Endothelial cell of hepatic sinusoid (primary cell): ENCODE measurements at regions not wholly inside any gene's neighbourhood (a gene's known extent, or its start where the extent isn't known, plus 50 kb on each side); places are given as distances from the start of the nearest gene placed in this dataset.

ENCODE experiments used
- in situ Hi-C: cut with HindIII; loops from 2 replicates; pipeline ENCODE4 v1.10.0; 2017; ENCODE audit warnings: low sequenced_read_pairs

DNA sequence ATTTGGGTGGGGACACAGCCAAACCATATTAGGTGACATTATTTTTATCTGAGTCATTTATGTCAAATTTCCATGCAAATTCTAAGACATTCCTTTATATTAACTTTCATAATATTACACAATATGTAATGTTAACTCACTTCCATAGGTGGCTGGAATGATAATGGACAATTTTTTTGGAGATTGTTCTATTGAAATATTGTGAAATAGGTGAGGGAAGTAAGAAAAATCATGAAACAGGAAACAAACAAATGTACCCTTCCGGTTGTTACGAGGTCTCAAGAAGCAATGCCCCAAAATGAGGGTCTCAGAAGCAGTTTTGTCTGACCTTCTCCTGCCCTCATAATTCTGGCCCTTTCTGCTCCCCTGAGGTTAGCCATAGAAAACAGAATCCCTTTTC lies 306.5 kb downstream of the HDGFL1 start:
- in situ Hi-C loops = loop anchor here (5.0 kb wide), 1 partner anchor 64 kb away; no protein-coding TSS in a partner anchor

DNA sequence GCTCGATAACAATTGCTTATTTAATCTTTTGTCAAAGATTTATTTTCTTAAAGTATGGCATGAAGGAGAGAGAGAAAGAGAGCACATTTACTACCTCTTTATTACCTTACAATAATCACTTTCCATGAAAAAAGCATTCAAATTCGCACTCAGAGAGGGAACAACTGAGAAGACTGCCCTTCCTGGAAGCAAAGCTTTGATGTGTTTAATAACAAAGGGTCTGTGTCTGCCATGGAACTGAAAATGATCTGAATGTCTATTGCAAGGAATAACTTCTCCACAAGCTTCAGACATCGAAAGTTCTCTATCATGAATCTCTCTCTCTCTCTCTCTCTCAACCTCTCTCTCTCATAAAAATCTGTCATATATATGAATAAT lies 308.9 kb downstream of the HDGFL1 start:
- in situ Hi-C loops = loop anchor here (5.0 kb wide), 1 partner anchor 66 kb away; no protein-coding TSS in a partner anchor

DNA sequence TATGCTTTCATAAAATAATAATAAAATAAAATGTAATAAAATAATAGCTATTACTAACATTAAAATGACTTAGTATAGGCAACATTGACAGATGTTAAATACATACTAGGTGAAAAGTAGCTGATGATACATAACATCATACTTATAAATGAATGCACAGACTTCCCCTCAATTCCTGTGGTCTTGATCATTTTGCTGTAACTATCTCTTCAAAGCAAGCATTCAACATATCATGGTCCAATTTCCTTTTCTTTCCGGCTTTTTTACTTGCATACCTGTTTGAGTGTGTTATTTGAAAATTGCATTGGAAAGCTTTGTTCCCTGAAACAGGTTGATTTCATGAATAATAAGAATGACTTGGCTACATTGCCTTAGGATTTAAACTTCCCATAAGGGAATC lies 309.3 kb downstream of the HDGFL1 start:
- in situ Hi-C loops = loop anchor here (5.0 kb wide), 1 partner anchor 66 kb away; no protein-coding TSS in a partner anchor

DNA sequence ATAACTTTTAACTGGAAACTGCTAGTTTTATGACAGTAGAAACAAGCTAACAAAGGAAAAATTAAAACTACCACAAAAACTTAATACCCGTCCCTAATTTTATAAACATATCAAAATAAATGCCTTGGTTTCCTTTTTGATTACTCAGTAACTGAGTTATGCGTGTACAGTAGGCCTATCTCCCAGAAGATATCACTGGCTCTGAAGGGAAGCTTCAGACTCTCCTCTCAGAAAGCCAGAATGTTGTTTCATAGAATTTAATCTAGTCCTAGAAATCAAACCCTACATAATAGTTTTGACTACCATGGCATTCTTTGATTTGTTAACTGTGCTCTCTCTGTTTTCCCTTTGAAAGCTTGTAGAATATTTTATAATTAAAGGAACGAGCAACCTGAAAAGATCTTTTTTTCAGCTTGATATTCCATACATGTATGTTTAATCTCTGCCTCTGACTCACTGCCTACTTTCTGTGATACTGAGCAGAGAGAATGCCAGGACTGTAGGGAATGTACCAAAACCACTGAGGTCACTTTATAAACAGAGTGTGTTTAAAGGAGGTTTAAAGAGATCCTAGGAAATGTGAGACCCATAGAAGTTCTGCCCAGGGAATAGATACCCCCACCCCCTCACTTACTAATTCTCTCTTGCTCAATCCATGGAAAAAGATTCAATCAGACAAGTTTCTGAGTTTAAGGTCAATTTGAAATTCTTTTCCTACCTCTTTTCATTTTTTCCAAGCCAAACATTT lies 311.5 kb downstream of the HDGFL1 start:
- in situ Hi-C loops = no loop called here

DNA sequence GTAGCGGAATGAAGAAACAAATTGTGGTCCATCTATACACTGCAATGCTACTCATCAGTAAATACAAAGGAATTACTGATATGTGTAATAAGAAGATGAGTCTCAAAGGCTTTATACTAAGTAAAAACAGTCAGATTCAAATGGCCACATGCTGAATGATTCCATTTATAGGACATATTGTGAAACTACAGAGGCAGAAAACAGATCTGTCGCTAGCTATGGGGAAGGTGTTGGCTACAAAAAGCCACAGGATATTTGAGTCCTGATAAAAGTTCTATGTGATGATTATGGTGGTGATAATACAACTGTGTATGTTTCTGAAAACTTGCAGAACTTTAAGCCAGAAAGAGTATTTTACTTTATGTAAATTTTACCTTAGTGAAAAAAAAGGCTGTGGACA lies 313.2 kb downstream of the HDGFL1 start:
- in situ Hi-C loops = no loop called here

DNA sequence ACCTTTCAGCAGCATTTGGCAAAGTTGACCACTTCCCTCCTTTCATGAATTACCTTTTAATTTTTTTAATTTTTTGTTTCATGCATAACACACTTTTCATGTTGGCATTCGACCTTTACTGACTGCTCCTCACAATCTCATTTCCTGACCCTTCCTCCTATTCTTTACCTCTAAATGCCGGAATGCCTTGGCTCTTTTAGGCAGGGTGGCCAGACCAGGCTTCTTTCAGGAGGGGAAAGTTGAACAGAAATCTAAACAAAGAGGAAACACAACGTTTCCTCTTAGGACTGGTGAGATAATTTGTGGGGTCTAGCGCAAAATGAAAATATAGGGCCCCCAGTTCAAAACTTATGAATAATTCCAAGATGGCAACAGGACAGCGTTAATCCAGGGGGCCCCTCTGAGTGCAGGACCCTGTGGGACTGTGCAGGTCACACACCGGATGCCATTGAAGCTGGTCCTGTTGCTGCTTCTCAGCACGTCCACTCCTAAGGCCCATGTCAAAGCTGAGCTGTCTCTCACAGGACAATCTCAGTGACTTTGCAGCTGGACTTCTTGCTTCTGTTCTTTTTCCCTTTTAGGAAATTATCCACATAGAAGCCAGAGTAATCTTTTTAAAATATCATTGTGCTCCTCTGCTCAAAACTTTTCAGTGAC lies 313.8 kb downstream of the HDGFL1 start:
- in situ Hi-C loops = no loop called here

DNA sequence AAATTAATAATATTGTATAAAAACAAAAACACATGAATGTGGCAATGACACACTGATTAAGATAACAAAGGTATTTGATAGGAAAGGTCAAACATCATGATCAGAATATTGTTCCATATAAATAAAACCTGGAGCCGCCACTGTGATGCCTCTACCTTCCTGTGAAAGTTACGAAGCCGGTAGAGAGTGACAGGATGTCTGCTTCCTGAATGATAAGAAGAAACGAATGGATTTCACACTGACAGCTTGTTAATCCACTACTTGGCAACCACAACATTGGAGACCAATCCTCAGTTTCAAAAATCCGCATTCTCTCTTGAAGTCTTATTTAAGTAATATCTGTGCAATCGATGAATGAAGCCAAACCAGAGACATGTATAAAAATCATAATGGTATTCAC lies 315.1 kb downstream of the HDGFL1 start:
- in situ Hi-C loops = no loop called here

DNA sequence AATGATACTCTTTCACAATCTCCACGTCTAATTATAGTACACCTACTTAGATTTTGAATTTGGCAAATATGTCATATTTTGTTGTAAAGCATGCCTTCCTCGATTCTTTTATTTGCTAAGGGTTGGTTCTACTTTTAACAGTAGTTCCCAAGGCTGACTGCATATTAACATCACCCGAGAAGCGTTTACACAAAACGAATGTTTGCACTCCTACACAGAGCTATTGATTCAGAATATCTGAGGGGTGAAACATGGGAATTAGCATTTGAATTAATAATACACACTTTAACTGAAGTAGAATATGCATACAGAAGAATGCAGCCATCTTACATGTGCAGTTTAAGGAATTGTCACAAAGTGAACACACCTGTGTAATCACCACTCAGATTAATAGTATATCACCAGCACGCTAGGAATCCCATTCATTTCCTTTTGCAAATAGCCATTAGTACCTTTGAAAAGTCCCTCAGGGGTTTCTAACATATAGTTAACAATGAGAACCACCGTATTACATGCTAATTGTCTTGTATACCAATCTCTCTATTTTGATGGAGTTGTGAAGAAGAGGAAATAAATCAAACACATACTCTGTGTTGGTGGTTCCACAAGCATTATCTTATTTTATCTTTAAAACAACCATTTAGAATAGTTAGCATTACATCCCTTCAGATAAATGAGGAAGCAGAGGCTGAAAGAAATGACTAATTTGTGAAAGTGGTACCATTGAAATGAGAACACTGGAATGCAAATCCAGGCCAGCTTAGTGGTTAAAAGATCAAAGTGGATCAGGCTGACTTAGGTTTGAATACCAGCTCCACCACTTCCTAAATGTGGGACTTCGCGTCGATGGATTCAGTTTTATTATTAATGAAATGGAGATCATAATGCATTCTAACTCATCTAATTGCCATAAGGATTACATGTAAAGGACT lies 317.6 kb downstream of the HDGFL1 start:
- in situ Hi-C loops = no loop called here

DNA sequence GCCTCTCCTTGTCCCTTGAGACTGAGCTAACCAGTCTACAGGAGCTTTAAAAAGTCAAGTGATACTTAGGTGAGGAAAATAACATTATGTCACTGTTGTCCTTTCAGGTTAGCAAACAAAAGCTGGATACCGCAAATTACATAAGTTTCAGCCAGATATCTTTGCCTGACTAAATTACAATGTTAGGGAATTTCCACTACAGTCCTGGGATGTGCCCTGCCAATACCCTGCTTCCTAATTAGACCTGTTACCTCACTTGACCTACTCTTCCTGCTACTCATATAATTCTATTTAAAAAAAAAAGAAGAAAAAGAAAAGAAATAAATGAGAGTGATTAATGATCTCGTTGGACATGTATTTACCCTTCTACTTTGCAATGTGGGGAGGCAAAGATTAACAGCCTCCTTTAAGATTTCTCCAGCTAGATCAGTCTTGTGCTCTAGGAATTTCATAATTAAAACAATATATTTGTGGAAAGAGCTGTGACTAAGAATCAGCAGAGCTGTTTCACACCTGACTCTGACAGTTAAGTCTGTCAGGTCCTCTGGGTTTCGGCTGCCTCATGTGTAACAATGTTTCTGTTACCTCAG lies 318.9 kb downstream of the HDGFL1 start:
- in situ Hi-C loops = no loop called here

DNA sequence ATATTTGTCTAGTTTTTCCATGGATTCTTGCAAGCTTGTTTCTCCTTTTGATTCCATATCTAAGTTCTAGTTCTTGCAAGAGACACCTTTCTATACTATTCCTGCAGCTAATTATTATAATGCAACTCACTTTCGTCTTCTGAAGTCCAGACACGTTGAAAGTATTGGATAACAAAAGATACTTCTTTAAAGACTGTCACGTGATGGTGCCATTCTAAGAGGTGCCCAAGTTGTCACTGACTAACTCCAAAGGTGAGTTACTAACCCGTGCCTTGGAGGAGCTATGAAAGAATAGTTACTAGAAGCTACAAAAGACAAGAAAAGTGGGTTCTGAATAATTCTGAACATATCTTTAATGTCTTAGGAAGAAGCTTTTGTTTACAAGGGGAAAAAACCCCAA lies 322.6 kb downstream of the HDGFL1 start:
- in situ Hi-C loops = no loop called here

DNA sequence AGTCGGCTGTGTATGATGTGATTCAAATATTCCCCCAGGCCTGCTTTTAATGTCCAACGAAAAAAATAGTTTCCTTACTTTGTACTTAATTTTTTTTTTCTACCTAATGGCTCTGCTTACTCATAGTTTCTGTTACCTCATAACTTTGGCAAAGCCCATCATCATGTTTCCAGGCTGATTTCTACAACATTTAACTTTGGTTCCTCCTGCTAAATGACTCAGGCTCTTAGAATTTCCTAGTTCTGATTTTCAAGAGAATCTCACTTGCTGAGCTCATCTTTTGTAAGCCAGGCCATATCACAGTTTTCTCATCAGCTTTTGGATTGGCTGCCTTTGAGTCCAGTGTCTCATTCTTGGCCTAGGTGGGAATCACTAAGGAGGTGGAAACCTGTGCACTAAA lies 323.1 kb downstream of the HDGFL1 start:
- in situ Hi-C loops = no loop called here

DNA sequence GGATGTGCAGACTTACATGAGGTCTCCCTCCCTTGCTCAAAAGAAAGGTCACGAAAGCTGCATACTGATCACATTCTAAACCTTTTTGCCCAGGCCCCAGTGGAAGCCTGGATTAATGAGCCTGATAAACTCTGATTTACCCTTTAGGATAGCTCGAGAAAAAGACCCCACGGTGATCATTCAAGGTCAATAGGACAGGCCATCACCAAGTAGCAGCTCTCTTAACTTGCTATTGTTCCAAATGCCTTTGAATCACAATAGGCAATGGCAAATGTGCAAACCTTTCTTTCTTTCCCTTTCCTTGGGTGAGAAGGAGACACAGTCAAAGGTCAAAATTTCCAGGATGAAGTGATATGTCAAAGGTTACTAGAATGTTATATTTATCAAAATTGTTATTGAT lies 327.3 kb downstream of the HDGFL1 start:
- in situ Hi-C loops = no loop called here

DNA sequence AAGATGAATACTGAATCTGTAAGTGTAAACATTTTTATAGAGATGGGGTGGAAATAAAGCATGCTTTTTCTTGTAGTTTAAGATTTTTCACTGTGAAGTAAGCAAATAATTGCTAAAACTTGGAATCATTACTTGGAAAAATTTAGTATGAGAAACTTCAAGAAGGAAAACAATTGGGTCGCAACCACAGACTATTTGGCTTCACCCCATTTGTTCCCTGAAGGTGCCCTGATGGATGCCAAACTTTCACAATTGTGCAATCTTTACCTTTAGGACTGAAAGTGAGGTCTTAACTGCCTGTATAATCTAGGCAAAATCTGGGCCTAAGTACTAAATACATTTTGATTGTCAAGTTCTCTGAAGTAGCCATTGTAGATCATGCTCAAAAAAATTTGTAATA lies 330.1 kb downstream of the HDGFL1 start:
- in situ Hi-C loops = no loop called here

DNA sequence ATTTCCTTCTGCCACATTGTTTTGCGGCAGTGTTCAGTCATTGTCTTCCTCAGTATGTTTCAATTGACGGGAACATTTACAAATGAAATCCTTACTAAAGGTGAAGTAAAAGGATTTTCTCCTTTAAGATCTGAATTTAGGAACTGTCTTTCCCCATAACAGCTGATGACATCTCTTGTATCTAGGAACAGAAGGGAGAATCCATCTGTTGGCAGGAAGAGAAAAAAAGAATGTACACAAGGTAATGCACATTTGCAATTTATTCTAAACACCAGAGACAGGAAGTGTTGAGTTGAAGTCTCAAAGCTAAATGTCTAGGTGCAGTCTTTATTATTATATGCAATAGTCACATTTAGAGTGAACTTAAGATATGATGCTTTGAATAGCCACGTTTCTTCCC lies 334.5 kb downstream of the HDGFL1 start:
- in situ Hi-C loops = no loop called here

DNA sequence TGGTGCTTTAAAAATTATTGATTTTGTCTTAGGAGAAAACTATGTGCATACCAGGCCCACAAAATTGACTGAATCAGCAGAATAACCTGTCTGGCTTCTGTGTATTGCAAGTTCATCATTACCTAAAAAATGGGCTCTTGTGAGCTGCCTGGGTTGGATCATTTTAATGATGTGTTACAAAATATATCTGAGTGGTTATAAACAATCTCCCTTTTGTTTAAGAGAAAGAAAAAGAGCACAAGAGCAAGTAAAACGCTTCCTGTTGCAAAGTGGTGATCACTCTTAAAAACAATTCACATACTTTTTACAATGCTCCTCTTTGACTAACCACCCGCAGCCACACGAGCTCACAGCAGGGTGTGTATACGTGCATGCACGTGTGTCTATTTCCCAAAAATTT lies 335.1 kb downstream of the HDGFL1 start:
- in situ Hi-C loops = no loop called here

DNA sequence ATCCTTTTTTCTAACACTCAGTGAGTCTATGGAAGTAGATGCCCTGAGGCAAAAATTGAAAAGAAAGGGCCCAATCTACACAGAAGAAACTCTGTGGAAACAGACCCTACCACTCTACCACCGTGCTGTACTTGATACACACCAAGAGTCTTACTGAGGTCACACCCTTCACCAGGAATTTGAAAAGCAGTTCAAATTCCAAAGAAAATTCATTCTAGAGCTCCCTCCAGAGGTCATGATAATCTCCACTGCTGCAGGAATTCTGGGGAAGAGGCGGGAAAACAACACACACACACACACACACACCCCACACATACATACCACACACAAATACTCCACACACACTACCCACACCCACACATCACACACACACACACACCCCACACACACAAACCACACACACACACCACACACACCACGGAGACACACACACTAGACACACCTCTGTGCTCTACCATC lies 336.8 kb downstream of the HDGFL1 start:
- in situ Hi-C loops = no loop called here

DNA sequence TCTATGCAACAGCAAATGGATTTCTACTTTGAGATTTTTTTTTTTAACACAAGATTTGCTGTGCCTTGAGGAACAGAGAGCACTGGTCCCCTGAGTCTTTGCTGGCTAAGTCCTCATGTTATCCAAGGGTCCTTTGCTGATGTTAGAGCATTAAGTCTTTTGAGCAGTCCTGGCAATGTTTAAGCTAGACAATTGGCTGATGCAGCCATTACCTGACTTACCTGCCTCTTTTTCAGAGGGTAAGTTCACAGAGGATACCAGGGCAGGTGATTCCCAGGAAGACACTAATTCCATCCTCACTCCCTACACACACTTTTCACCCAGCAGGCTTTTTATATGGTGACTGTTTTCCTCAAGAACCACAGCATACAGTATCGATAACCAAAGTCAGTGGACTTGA lies 337.7 kb downstream of the HDGFL1 start:
- in situ Hi-C loops = no loop called here

DNA sequence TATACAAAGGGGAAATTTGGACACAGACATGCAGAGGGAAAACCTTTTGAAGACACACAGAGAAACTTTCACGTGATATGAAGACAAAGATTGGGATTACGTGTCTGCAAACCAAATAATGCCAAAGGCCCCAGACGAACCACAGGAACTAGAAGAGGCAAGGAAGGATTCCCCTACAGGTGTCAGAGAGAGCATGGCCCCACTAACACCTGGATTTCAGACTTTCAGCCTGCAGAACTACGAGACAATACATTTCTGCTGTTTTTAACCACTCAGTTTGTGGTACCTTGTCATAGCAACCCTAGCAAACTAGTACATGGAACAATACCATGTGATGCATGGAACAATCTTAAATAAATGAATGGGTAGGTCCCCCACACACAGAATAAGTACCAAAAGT lies 341.0 kb downstream of the HDGFL1 start:
- in situ Hi-C loops = no loop called here

DNA sequence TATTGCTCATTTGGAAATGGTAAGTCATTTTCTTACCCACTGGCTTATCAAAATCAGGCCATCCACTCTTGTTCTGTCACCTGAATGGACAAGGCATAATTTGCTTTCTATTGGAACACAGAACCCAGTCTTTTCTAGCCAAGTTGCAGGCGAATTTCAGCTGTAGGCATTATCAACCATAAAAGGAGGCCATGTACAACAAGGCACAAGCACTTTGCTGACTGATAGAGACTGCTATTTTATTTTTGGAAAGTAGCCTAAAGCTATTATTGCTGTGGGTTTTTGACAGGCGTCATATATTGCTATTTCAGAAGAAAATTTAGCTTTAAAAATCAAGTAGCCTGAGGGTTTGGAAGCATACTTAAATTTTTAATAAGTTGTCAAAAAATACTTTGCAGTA lies 344.2 kb downstream of the HDGFL1 start:
- in situ Hi-C loops = no loop called here

DNA sequence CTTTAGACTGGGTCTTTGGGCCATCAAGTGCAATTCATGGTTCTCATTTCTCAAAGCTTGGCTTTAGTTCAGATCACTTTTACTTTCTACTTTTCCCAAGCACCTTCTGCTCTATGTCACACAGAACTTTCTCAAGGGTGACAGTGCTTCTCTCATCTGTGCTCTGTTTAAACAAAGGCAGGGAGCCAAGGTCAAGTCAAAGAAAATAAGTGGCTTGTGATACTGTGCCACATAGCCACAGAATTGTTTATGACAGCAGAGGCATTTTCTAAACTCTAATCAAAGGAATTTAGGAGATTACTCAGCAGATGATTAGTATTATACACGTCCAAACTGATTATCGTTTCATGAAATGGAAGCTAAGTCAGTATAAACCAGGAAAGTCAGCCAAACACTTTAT lies 348.0 kb downstream of the HDGFL1 start:
- in situ Hi-C loops = no loop called here

DNA sequence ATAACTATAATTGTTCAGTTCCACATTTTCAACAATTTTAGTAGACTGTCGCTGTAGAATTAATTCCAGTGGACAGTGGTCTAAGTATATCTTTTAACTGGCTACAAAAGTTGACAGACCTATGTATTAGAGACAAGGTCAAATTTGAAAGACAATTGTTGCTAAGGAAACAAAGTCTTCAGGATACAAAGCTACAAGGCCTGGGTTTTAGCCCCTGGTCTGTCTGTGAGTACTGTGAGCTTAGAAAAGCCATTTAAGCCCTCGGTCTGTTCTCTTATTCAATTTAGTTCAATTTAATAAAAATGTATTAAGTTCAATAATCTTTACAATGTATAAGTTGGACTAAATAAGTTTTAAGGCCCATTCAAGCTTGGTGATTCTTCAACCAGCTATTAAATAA lies 352.5 kb downstream of the HDGFL1 start:
- in situ Hi-C loops = no loop called here
